GM18870 (cell line): ENCODE measurements at regions not wholly inside any gene's neighbourhood (a gene's known extent, or its start where the extent isn't known, plus 50 kb on each side); places are given as distances from the start of the nearest gene placed in this dataset.

Experiments used
- ATAC-seq: cut with Tn5 transposase; IDR thresholded peaks from one replicate; pipeline ENCODE4 v1.9.1; 2021; ENCODE audit warnings: moderate library complexity; ENCODE audit not compliant: unreplicated experiment

DNA sequence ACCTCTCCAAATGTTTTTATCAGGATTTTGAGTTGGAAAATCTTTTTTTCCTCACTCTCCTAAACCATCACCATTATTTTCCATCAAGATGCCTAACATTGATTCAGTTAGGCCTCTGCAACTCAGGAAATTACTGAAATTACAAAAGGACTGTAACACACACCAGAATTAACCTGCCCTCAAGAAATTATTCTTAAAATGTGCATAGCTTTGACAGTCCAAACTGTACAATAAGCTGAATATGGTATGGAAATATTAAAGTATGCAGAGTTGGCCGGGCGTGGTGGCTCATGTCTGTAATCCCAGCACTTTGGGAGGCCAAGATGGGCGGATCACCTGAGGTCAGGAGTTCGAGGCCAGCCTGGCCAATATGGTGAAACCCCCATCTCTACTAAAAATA lies 50.2 kb upstream of the PHLPP1 start:
- no peak for ATAC-seq
